ENCODE measurements at regions not wholly inside any gene's neighbourhood (a gene's known extent, or its start where the extent isn't known, plus 50 kb on each side); places are given as distances from the start of the nearest gene placed in this dataset.

- no peak for DNase-seq
Measured at GRCh38 chr9:103803245-103803644, 290.9 kb upstream of the SMC2 start.

- no peak for DNase-seq
Measured at GRCh38 chr9:103804077-103804735, 289.9 kb upstream of the SMC2 start.

- DNase-seq = no peak
Measured at GRCh38 chr9:103809745-103810144, 284.4 kb upstream of the SMC2 start.

GRCh38 chr9:103811462-103811861 lies 282.6 kb upstream of the SMC2 start:
- DNase-seq = no peak

- no peak for DNase-seq
Measured at GRCh38 chr9:103816146-103816545, 278.0 kb upstream of the SMC2 start.

GRCh38 chr9:103819936-103820335 lies 274.2 kb upstream of the SMC2 start:
- DNase-seq = no peak

GRCh38 chr9:103821115-103821514 lies 273.0 kb upstream of the SMC2 start:
- no peak for DNase-seq

- DNase-seq = no peak
Measured at GRCh38 chr9:103837940-103838339, 256.2 kb upstream of the SMC2 start.

GRCh38 chr9:103839197-103839596 lies 254.9 kb upstream of the SMC2 start:
- DNase-seq = no peak

GRCh38 chr9:103867886-103868285 lies 226.2 kb upstream of the SMC2 start:
- DNase-seq = no peak

- DNase-seq = no peak
Measured at GRCh38 chr9:103872811-103873210, 221.3 kb upstream of the SMC2 start.

- no peak for DNase-seq
Measured at GRCh38 chr9:103881419-103881818, 212.7 kb upstream of the SMC2 start.

GRCh38 chr9:103889989-103890388 lies 204.1 kb upstream of the SMC2 start:
- DNase-seq = no peak

- DNase-seq = no peak
Measured at GRCh38 chr9:103894184-103894583, 199.9 kb upstream of the SMC2 start.

GRCh38 chr9:103898550-103898949 lies 195.6 kb upstream of the SMC2 start:
- no peak for DNase-seq

GRCh38 chr9:103899866-103900265 lies 194.2 kb upstream of the SMC2 start:
- no peak for DNase-seq

- no peak for DNase-seq
Measured at GRCh38 chr9:103900466-103900865, 193.6 kb upstream of the SMC2 start.

- no peak for DNase-seq
Measured at GRCh38 chr9:103902263-103902662, 191.8 kb upstream of the SMC2 start.

- DNase-seq = no peak
Measured at GRCh38 chr9:103904242-103904641, 189.9 kb upstream of the SMC2 start.

- no peak for DNase-seq
Measured at GRCh38 chr9:103913899-103914298, 180.2 kb upstream of the SMC2 start.

GRCh38 chr9:103919605-103920209 lies 174.4 kb upstream of the SMC2 start:
- DNase-seq = no peak

- DNase-seq = no peak
Measured at GRCh38 chr9:103928442-103928841, 165.7 kb upstream of the SMC2 start.

GRCh38 chr9:103941104-103941503 lies 153.0 kb upstream of the SMC2 start:
- DNase-seq = no peak

- no peak for DNase-seq
Measured at GRCh38 chr9:103942200-103942599, 151.9 kb upstream of the SMC2 start.

GRCh38 chr9:103942651-103943050 lies 151.5 kb upstream of the SMC2 start:
- DNase-seq = peak; percentile 68
